Astrocyte of the spinal cord (primary cell): ENCODE measurements at regions not wholly inside any gene's neighbourhood (a gene's known extent, or its start where the extent isn't known, plus 50 kb on each side); places are given as distances from the start of the nearest gene placed in this dataset.

Experiments used
- DNase-seq: peaks from one replicate; pipeline ENCODE4 v3.0.0; 2011; ENCODE audit warnings: low read depth, low spot score
- H3K4me3 ChIP-seq: 2 replicates; pipeline ENCODE4 v1.5.1; 2011; ENCODE audit warnings: low read depth, mild to moderate bottlenecking, low read length, moderate library complexity
- in situ Hi-C: cut with HindIII; loops from 2 replicates; pipeline ENCODE4 v1.10.0; 2017; ENCODE audit warnings: low sequenced_read_pairs
- TF ChIP-seq, protein P1 (sequence below): IDR thresholded peaks from 2 replicates; pipeline ENCODE4 v1.5.1; 2012; ENCODE audit warnings: low read depth, mild to moderate bottlenecking, low read length, inconsistent platforms

DNA sequence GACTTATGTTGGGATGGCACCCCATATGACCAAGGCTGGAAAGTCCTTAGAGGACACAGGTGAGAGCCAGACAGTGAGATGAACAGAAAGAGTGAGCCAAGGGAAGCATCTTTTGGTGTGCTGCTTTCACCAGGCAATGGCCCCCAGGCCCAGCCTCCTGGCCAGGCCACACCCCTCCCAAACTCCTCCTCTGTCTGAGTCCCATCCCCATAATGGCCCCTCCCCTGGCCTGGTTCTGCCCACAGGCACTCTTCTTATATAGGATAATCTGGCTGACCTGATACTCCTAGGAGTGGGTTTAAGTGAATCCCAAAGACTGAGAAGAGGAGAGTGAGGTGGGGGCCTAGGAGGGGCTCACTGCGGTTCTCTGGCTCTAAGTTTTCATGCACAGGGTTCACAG lies 252.5 kb downstream of the RPS24 start:
- no peak for DNase-seq
- TF ChIP-seq, protein P1, sequence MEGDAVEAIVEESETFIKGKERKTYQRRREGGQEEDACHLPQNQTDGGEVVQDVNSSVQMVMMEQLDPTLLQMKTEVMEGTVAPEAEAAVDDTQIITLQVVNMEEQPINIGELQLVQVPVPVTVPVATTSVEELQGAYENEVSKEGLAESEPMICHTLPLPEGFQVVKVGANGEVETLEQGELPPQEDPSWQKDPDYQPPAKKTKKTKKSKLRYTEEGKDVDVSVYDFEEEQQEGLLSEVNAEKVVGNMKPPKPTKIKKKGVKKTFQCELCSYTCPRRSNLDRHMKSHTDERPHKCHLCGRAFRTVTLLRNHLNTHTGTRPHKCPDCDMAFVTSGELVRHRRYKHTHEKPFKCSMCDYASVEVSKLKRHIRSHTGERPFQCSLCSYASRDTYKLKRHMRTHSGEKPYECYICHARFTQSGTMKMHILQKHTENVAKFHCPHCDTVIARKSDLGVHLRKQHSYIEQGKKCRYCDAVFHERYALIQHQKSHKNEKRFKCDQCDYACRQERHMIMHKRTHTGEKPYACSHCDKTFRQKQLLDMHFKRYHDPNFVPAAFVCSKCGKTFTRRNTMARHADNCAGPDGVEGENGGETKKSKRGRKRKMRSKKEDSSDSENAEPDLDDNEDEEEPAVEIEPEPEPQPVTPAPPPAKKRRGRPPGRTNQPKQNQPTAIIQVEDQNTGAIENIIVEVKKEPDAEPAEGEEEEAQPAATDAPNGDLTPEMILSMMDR: no peak
- in situ Hi-C loops: no loop called here
- no peak overlapping the region for H3K4me3 ChIP-seq

- no peak for DNase-seq
- TF ChIP-seq, protein P1: no peak
- in situ Hi-C loops: no loop called here
- H3K4me3 ChIP-seq: no peak overlapping the region
Measured at GRCh38 chr10:78286668-78287067, 253.0 kb downstream of the RPS24 start.

DNA sequence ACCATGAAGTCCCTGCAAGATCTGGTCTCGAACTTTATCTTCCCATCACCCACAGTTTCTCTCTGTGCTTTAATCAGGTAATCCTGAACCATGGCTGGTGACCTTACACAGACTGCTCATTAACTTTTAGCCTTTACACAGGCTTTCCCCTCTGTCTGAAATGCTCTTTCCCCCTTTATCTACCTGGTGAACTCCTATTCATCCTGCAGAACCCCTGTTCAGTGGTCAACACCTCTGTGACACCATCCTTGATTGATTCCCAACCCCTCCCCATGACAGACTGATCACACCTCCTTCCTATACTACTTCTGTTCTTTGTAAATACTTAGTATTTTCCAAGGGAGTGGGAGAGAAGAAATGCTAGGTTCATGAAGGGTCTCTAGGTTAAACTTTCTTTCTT lies 254.0 kb downstream of the RPS24 start:
- no peak overlapping the region for H3K4me3 ChIP-seq
- in situ Hi-C loops: no loop called here
- TF ChIP-seq, protein P1: no peak
- DNase-seq: no peak

GRCh38 chr10:78288663-78289062 lies 255.0 kb downstream of the RPS24 start:
- H3K4me3 ChIP-seq: no peak overlapping the region
- in situ Hi-C loops: no loop called here
- TF ChIP-seq, protein P1: no peak
- DNase-seq: no peak

GRCh38 chr10:78290131-78290750 lies 256.6 kb downstream of the RPS24 start:
- no peak overlapping the region for H3K4me3 ChIP-seq
- in situ Hi-C loops: no loop called here
- TF ChIP-seq, protein P1: peak; percentile 5
- DNase-seq: no peak

GRCh38 chr10:78291722-78292121 lies 258.1 kb downstream of the RPS24 start:
- no peak for DNase-seq

More at GRCh38 chr10:78291722-78292121, 258.1 kb downstream of the RPS24 start:
- in situ Hi-C loops: no loop called here
- no peak overlapping the region for H3K4me3 ChIP-seq
- TF ChIP-seq, protein P1: no peak
